Vagina (tissue), 2 donors: ENCODE measurements at regions not wholly inside any gene's neighbourhood (a gene's known extent, or its start where the extent isn't known, plus 50 kb on each side); places are given as distances from the start of the nearest gene placed in this dataset.

ENCODE experiments used
- POLR2AphosphoS5 ChIP-seq, 2 donors: sonication (generic); formaldehyde crosslinking; IDR thresholded peaks; one replicate each; pipeline ENCODE4 v1.9.0; 2017; ENCODE audit warnings: antibody characterized with exemption in 2 of 2, mild to moderate bottlenecking in 2 of 2, low read depth in 1 of 2; ENCODE audit not compliant: insufficient read depth in 1 of 2
- TF ChIP-seq, protein P1 (sequence below), 3 experiments: fragments of 450-650 bp in 2 of 3; fragments of 200-600 bp in 1 of 3; sonication (generic) in 1 of 3; IDR thresholded peaks; one replicate each; pipeline ENCODE4 v1.5.1; 2017 to 2019; ENCODE audit warnings: antibody characterized with exemption in 3 of 3, mild to moderate bottlenecking in 2 of 3, moderate library complexity in 2 of 3

DNA sequence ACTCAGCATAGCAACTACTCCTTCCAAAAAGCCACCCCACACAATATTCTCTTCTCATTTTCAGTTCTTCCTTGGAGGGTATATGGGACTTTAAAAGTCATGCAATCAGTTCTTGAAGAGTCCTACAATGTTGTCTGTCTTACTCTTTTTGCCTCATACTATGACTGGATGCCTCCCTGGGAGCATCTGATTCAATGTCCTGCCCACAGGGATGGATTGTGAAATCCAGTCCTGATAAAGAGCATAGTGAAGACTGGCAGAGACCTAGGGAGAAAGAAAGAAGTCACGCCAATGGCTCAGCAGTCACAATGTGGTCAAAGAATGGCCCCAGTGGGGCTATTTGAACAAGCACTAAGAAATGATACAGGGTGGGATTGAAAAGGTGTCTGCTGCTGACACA lies 155.1 kb upstream of the SERPINE2 start:
- TF ChIP-seq POLR2AphosphoS5 (IDR thresholded peaks at IDR 0.05; ENCODE audit: insufficient read depth in 1 of 2, low read depth in 1 of 2) = no peak
- TF ChIP-seq, protein P1, sequence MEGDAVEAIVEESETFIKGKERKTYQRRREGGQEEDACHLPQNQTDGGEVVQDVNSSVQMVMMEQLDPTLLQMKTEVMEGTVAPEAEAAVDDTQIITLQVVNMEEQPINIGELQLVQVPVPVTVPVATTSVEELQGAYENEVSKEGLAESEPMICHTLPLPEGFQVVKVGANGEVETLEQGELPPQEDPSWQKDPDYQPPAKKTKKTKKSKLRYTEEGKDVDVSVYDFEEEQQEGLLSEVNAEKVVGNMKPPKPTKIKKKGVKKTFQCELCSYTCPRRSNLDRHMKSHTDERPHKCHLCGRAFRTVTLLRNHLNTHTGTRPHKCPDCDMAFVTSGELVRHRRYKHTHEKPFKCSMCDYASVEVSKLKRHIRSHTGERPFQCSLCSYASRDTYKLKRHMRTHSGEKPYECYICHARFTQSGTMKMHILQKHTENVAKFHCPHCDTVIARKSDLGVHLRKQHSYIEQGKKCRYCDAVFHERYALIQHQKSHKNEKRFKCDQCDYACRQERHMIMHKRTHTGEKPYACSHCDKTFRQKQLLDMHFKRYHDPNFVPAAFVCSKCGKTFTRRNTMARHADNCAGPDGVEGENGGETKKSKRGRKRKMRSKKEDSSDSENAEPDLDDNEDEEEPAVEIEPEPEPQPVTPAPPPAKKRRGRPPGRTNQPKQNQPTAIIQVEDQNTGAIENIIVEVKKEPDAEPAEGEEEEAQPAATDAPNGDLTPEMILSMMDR (IDR thresholded peaks at IDR 0.05) = no peak
